ENCODE measurements at regions not wholly inside any gene's neighbourhood (a gene's known extent, or its start where the extent isn't known, plus 50 kb on each side); places are given as distances from the start of the nearest gene placed in this dataset.

DNA sequence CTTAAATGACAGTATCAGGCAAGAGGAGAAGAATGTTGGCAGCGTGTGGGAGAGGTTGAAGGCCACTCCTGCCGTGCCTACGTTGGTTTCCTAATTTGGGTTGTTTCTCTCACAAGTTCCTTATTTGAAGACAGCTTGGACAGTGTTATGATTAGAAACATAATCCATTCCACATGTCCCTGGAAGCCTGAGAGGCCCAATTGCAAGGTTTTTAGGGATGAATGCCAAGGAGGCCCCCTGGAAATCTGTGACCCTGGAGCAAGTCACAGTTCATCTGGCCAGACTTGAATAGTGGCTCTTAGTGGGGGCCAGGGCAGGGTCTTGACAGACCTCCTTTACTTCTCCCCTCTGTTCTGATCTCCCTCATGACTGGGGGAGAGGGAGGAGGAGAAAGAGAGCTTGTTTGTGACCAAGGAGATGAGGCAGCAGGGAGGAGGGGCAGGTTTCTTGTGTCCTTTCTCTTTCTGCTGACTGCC is 584.4 kb upstream of the TBL1XR1 start:
- Histone ChIP-seq H3K27ac (peak overlapping the region; percentile 32), H3K4me1 (peaks cover 11% of the 10 kb centered on the region), H3K9me3 (no peaks in the 10 kb centered on the region), H3K36me3 (no peaks in the 10 kb centered on the region), H3K27me3 (no peaks in the 10 kb centered on the region), H3K4me3 (no peak overlapping the region)
- peak; percentile 69 to 80 for DNase-seq (ENCODE audit: low spot score in 2 of 2)
- WGBS: 50% methylated on average over 3 of the region's 3 CpGs
- TF ChIP-seq POLR2A (IDR thresholded peaks at IDR 0.05): no peak
- TF ChIP-seq EP300 (IDR thresholded peaks at IDR 0.05): no peak
- TF ChIP-seq, protein P1, sequence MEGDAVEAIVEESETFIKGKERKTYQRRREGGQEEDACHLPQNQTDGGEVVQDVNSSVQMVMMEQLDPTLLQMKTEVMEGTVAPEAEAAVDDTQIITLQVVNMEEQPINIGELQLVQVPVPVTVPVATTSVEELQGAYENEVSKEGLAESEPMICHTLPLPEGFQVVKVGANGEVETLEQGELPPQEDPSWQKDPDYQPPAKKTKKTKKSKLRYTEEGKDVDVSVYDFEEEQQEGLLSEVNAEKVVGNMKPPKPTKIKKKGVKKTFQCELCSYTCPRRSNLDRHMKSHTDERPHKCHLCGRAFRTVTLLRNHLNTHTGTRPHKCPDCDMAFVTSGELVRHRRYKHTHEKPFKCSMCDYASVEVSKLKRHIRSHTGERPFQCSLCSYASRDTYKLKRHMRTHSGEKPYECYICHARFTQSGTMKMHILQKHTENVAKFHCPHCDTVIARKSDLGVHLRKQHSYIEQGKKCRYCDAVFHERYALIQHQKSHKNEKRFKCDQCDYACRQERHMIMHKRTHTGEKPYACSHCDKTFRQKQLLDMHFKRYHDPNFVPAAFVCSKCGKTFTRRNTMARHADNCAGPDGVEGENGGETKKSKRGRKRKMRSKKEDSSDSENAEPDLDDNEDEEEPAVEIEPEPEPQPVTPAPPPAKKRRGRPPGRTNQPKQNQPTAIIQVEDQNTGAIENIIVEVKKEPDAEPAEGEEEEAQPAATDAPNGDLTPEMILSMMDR (IDR thresholded peaks at IDR 0.05): no peak
- TF ChIP-seq POLR2AphosphoS5 (IDR thresholded peaks at IDR 0.05): peak in 2 of 3 donors; percentile 39 to 44

DNA sequence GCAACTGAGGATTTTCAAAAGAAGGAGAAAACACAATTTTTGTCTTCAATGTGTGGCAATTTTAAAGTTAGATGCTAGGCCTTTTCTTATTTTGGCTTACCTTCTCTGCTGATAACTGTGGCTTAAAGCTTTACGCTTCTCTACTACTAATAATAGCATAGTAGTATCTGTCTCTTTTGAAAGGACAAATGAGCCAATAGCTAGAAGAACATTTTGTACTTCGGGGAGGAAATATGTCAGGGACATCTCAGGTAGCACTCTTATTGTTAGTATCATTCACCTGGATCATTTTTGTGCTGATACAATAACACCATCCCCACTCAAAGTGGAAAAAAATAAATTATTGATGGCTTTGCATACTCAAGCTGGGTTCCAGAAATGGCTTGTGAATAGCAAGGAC is 586.1 kb upstream of the TBL1XR1 start:
- WGBS: 97% methylated on average over 2 of the region's 2 CpGs
- H3K4me1 ChIP-seq: peaks cover 3% of the 10 kb centered on the region
- TF ChIP-seq, protein P1 (IDR thresholded peaks at IDR 0.05): no peak
- TF ChIP-seq POLR2AphosphoS5 (IDR thresholded peaks at IDR 0.05) (no peak), POLR2A (IDR thresholded peaks at IDR 0.05) (no peak)
- no peaks in the 10 kb centered on the region for H3K27me3 ChIP-seq
- no peaks in the 10 kb centered on the region for H3K9me3 ChIP-seq
- H3K27ac ChIP-seq: no peak overlapping the region
- no peak for DNase-seq (ENCODE audit: low spot score in 2 of 2)
- H3K36me3 ChIP-seq: no peaks in the 10 kb centered on the region
- H3K4me3 ChIP-seq: no peak overlapping the region

DNA sequence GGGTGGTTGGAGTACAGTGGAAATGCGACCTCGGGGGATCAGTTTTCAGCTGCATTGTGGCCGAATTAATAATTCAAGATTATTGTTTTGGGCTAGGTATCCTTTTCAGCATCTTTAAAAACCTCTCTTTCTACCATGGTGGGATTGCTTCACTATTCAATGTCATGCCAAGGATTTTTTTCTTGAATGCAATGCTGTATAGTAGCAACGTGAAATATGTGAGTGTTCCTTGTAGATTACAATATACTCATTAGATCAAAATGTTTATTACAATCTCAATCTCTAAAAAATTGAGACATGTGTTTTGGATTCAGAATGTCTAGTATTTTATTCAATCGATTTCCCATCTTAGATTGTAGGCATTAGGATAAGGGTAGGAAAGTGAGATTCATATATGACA is 586.5 kb upstream of the TBL1XR1 start:
- Histone ChIP-seq H3K4me3 (no peak overlapping the region), H3K27me3 (no peaks in the 10 kb centered on the region), H3K9me3 (no peaks in the 10 kb centered on the region), H3K27ac (no peak overlapping the region), H3K36me3 (no peaks in the 10 kb centered on the region), H3K4me1 (peaks cover 3% of the 10 kb centered on the region)
- no peak for DNase-seq (ENCODE audit: low spot score in 2 of 2)
- 94% methylated on average over 5 of the region's 5 CpGs for WGBS
- no peak for TF ChIP-seq POLR2AphosphoS5 (IDR thresholded peaks at IDR 0.05)
- TF ChIP-seq, protein P1 (IDR thresholded peaks at IDR 0.05): no peak
- TF ChIP-seq EP300 (IDR thresholded peaks at IDR 0.05): no peak
- TF ChIP-seq POLR2A (IDR thresholded peaks at IDR 0.05): no peak

DNA sequence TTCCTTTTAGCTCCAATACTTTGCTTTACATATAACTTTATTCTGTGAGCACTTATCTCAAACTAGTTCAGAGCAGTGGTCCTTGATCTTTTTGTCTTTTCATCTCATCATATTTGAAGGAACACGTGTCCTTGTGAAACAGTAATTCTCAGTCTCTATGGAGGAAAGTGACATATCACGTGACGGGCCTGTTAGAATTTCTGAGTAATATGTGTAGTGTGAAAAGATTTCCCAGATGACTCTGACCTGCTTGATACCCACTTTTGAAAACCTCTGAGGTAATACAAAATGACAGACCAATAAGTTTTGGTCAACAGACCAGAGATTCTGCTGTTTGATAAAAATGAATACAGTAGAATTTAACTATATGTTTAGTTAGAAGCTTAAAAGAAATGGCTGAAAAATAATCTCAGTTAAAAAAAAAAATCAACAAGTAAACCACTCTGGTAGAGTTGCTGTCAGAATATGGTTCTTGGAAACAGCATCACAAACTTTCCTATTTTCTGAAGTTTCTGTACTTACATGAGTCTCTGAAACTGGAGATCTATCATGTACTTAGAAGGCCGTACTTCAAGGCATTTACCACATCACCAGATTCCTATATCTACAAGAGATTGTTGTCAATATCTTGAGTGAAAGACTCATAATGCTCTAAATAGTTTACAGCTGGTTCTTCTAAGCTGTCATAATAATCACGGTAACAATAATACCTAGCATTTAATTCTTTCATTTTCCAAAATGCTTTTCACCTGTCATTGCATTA is 590.2 kb upstream of the TBL1XR1 start:
- Histone ChIP-seq H3K9me3 (no peaks in the 10 kb centered on the region), H3K27me3 (no peaks in the 10 kb centered on the region), H3K36me3 (no peaks in the 10 kb centered on the region), H3K4me3 (no peak overlapping the region), H3K4me1 (no peaks in the 10 kb centered on the region), H3K27ac (no peak overlapping the region)
- no peak for DNase-seq (ENCODE audit: low spot score in 2 of 2)
- 88% methylated on average over 5 of the region's 5 CpGs for WGBS
- TF ChIP-seq EP300 (IDR thresholded peaks at IDR 0.05) (no peak), POLR2A (IDR thresholded peaks at IDR 0.05) (no peak), POLR2AphosphoS5 (IDR thresholded peaks at IDR 0.05) (no peak)
- TF ChIP-seq, protein P1 (IDR thresholded peaks at IDR 0.05): no peak

DNA sequence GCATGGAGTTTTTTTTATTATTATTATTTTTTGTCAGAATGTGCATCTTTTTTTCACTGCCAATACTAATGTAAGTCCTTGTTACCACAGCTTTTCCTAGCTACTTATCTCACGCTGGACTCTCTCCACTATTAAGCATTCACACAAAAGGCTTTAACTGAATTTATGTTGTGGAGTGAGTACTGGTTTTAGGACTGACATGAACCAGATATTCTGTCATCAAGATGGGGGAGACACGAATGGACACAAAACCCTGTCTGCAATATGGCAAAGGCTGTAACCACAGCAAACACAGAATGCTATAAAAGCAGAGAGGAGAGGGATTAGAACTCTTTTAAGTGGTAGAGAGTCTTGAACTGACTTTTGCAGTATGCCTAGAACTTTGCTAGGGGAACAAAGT is 592.2 kb upstream of the TBL1XR1 start:
- DNase-seq (ENCODE audit: low spot score in 2 of 2): no peak
- Histone ChIP-seq H3K36me3 (no peaks in the 10 kb centered on the region), H3K9me3 (no peaks in the 10 kb centered on the region), H3K4me3 (no peak overlapping the region), H3K27me3 (no peaks in the 10 kb centered on the region), H3K27ac (no peak overlapping the region), H3K4me1 (no peaks in the 10 kb centered on the region)
- TF ChIP-seq EP300 (IDR thresholded peaks at IDR 0.05): no peak
- TF ChIP-seq POLR2A (IDR thresholded peaks at IDR 0.05): no peak
- TF ChIP-seq, protein P1 (IDR thresholded peaks at IDR 0.05): no peak
- TF ChIP-seq POLR2AphosphoS5 (IDR thresholded peaks at IDR 0.05): no peak
- WGBS: 94% methylated on average over 2 of the region's 2 CpGs
